DND-41 (cell line): ENCODE measurements at regions not wholly inside any gene's neighbourhood (a gene's known extent, or its start where the extent isn't known, plus 50 kb on each side); places are given as distances from the start of the nearest gene placed in this dataset.

Experiments used
- ATAC-seq: fragments of 200-7000 bp; cut with Tn5 transposase; 3 replicates; pipeline ENCODE4 v1.9.1; 2021; ENCODE audit warnings: low read depth; ENCODE audit not compliant: insufficient read depth
- DNase-seq: peaks from one replicate; pipeline ENCODE4 v3.0.0-alpha.2; 2020
- H2AFZ ChIP-seq: 2 replicates; pipeline ENCODE4 v1.6.0; 2012; ENCODE audit warnings: low read depth, low read length
- H3K27ac ChIP-seq: 2 replicates; pipeline ENCODE4 v1.5.1; 2012; ENCODE audit warnings: low read length, inconsistent platforms
- H3K27me3 ChIP-seq: fragments of 200-600 bp; sonication (generic); 2 replicates; pipeline ENCODE4 v1.6.0; 2012; ENCODE audit warnings: low read length, mild to moderate bottlenecking, inconsistent platforms; ENCODE audit not compliant: insufficient read depth, poor library complexity
- H3K36me3 ChIP-seq: 2 replicates; pipeline ENCODE4 v1.5.1; 2012; ENCODE audit warnings: low read length, inconsistent platforms; ENCODE audit not compliant: insufficient read depth
- H3K4me1 ChIP-seq: 2 replicates; pipeline ENCODE4 v1.5.1; 2012; ENCODE audit warnings: mild to moderate bottlenecking, low read length; ENCODE audit not compliant: insufficient read depth
- H3K4me2 ChIP-seq: 2 replicates; pipeline ENCODE4 v1.6.0; 2012; ENCODE audit warnings: mild to moderate bottlenecking, moderate library complexity, low read length, inconsistent platforms; ENCODE audit not compliant: insufficient read depth
- H3K4me3 ChIP-seq, 2 experiments: fragments of 200-600 bp in 1 of 2; shearing (Covaris generic) in 1 of 2; 2 replicates each; pipeline ENCODE4 v1.5.1; 2012 to 2016; ENCODE audit warnings: inconsistent platforms in 2 of 2, low read length in 2 of 2, mild to moderate bottlenecking in 2 of 2, low read depth in 1 of 2, moderate library complexity in 1 of 2
- H3K79me2 ChIP-seq: 2 replicates; pipeline ENCODE4 v1.6.0; 2012; ENCODE audit warnings: low read length, inconsistent platforms; ENCODE audit not compliant: insufficient read depth
- H3K9ac ChIP-seq: 2 replicates; pipeline ENCODE4 v1.6.0; 2012; ENCODE audit warnings: low read depth, mild to moderate bottlenecking, inconsistent platforms, low read length, moderate library complexity
- H3K9me3 ChIP-seq: 2 replicates; pipeline ENCODE4 v1.5.1; 2012; ENCODE audit warnings: low read length, moderate library complexity, mild to moderate bottlenecking, inconsistent platforms; ENCODE audit not compliant: insufficient read depth, severe bottlenecking
- H4K20me1 ChIP-seq: 2 replicates; pipeline ENCODE4 v1.6.0; 2012; ENCODE audit warnings: low read length; ENCODE audit not compliant: insufficient read depth
- EZH2 ChIP-seq: IDR thresholded peaks from 3 replicates; pipeline ENCODE4 v1.6.1; 2012; ENCODE audit warnings: borderline replicate concordance, low read depth, mild to moderate bottlenecking, moderate library complexity, low read length, inconsistent platforms; ENCODE audit not compliant: severe bottlenecking
- TF ChIP-seq, protein P1 (sequence below): IDR thresholded peaks from 2 replicates; pipeline ENCODE4 v1.5.1; 2012; ENCODE audit warnings: borderline replicate concordance, low read length, moderate library complexity, mild to moderate bottlenecking; ENCODE audit not compliant: poor library complexity, severe bottlenecking; ENCODE audit errors: extremely low read depth

- Histone ChIP-seq H3K27me3 (peaks cover 3% of the 10 kb centered on the region), H3K27ac (no peak overlapping the region), H3K9ac (no peak overlapping the region), H3K4me1 (no peaks in the 10 kb centered on the region), H2AFZ (no peak overlapping the region), H3K4me3 (no peak overlapping the region), H3K9me3 (no peaks in the 10 kb centered on the region), H3K79me2 (no peaks in the 10 kb centered on the region), H4K20me1 (peaks cover 5% of the 10 kb centered on the region; the same call in 1 of the 2 replicates), H3K36me3 (no peaks in the 10 kb centered on the region), H3K4me2 (no peak overlapping the region)
- DNase-seq (no peak), ATAC-seq (no peak)
- TF ChIP-seq EZH2 = no peak
- TF ChIP-seq, protein P1, sequence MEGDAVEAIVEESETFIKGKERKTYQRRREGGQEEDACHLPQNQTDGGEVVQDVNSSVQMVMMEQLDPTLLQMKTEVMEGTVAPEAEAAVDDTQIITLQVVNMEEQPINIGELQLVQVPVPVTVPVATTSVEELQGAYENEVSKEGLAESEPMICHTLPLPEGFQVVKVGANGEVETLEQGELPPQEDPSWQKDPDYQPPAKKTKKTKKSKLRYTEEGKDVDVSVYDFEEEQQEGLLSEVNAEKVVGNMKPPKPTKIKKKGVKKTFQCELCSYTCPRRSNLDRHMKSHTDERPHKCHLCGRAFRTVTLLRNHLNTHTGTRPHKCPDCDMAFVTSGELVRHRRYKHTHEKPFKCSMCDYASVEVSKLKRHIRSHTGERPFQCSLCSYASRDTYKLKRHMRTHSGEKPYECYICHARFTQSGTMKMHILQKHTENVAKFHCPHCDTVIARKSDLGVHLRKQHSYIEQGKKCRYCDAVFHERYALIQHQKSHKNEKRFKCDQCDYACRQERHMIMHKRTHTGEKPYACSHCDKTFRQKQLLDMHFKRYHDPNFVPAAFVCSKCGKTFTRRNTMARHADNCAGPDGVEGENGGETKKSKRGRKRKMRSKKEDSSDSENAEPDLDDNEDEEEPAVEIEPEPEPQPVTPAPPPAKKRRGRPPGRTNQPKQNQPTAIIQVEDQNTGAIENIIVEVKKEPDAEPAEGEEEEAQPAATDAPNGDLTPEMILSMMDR = no peak
Measured at GRCh38 chr22:47295982-47296381, 533.5 kb downstream of the TBC1D22A start.

GRCh38 chr22:47295226-47295901 is 532.9 kb downstream of the TBC1D22A start:
- ATAC-seq = no peak
- H3K9ac ChIP-seq = no peak overlapping the region
- H3K36me3 ChIP-seq = no peaks in the 10 kb centered on the region
- peaks cover 5% of the 10 kb centered on the region; the same call in 1 of the 2 replicates for H4K20me1 ChIP-seq
- H3K79me2 ChIP-seq = no peaks in the 10 kb centered on the region
- no peaks in the 10 kb centered on the region for H3K9me3 ChIP-seq
- H3K4me1 ChIP-seq = no peaks in the 10 kb centered on the region
- no peak overlapping the region for H3K4me2 ChIP-seq
- no peak overlapping the region for H2AFZ ChIP-seq
- TF ChIP-seq, protein P1 = no peak
- no peak for TF ChIP-seq EZH2
- H3K4me3 ChIP-seq = no peak overlapping the region
- H3K27ac ChIP-seq = no peak overlapping the region
- peaks cover 3% of the 10 kb centered on the region for H3K27me3 ChIP-seq
- DNase-seq = no peak

GRCh38 chr22:47294576-47294975 is 532.1 kb downstream of the TBC1D22A start:
- H3K4me1 ChIP-seq = no peaks in the 10 kb centered on the region
- DNase-seq = no peak
- no peak overlapping the region for H2AFZ ChIP-seq
- no peak for ATAC-seq
- no peak overlapping the region for H3K27ac ChIP-seq
- H3K9ac ChIP-seq = no peak overlapping the region
- H3K4me2 ChIP-seq = no peak overlapping the region
- peaks cover 3% of the 10 kb centered on the region for H3K27me3 ChIP-seq
- no peak overlapping the region for H3K4me3 ChIP-seq
- peaks cover 5% of the 10 kb centered on the region; the same call in 1 of the 2 replicates for H4K20me1 ChIP-seq
- H3K79me2 ChIP-seq = no peaks in the 10 kb centered on the region
- TF ChIP-seq, protein P1 = no peak
- no peak for TF ChIP-seq EZH2
- no peaks in the 10 kb centered on the region for H3K36me3 ChIP-seq
- H3K9me3 ChIP-seq = no peaks in the 10 kb centered on the region

DNA sequence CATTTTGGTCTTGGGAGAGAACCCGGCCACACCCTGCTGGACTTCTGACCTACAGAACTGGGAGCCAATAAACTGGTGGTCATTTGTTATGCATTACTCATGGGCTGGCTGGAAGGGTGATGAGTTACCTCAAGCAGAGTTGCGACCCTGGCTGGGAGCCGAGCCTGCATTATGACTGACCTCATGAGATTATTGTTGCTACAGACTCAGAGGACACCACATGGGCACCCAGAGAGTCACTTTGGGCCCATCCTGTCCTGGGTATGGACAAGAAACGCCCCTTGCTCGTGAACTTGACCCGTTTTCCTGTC is 531.7 kb downstream of the TBC1D22A start:
- no peak overlapping the region for H3K4me3 ChIP-seq
- no peaks in the 10 kb centered on the region for H3K9me3 ChIP-seq
- H4K20me1 ChIP-seq = peaks cover 5% of the 10 kb centered on the region; the same call in 1 of the 2 replicates
- no peaks in the 10 kb centered on the region for H3K79me2 ChIP-seq
- no peak overlapping the region for H3K4me2 ChIP-seq
- H3K9ac ChIP-seq = no peak overlapping the region
- no peak for DNase-seq
- no peak overlapping the region for H2AFZ ChIP-seq
- H3K4me1 ChIP-seq = no peaks in the 10 kb centered on the region
- no peak overlapping the region for H3K27ac ChIP-seq
- TF ChIP-seq, protein P1 = no peak
- TF ChIP-seq EZH2 = no peak
- H3K36me3 ChIP-seq = no peaks in the 10 kb centered on the region
- ATAC-seq = no peak
- peaks cover 3% of the 10 kb centered on the region for H3K27me3 ChIP-seq
